HEK293T (cell line): ENCODE measurements at regions not wholly inside any gene's neighbourhood (a gene's known extent, or its start where the extent isn't known, plus 50 kb on each side); places are given as distances from the start of the nearest gene placed in this dataset.

Source experiments
- ELF4 ChIP-seq: fragments of 450-650 bp; IDR thresholded peaks from 2 replicates; pipeline ENCODE4 v1.6.1; 2017; ENCODE audit warnings: antibody characterized with exemption
- SP1 ChIP-seq: fragments of 450-650 bp; IDR thresholded peaks from 2 replicates; pipeline ENCODE4 v1.6.1; 2017
- ZNF384 ChIP-seq: fragments of 450-650 bp; IDR thresholded peaks from 2 replicates; pipeline ENCODE4 v1.6.1; 2016
- TF ChIP-seq, protein P1 (sequence below): fragments of 450-650 bp; IDR thresholded peaks from 2 replicates; pipeline ENCODE4 v1.6.1; 2016

DNA sequence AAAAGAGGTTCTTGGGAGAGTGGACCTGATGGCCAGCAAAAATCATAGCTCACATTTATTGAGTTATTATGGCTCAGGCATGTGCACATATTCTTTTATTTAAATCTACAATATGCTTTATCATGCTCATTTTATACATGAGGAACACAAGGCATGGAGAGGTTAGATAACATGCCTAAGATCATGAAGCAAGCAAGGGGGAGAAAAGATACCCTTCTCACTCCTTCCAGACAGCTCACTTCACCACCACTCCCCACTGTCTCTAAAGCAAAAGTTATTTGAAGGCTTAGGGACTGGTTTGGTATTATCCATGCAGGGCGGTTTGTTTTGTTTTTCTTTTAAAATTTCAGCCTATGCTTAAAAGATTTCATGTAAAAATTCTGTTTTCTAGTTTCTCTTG, 59.0 kb upstream of the PDE8B start:
- TF ChIP-seq ELF4 (no peak), SP1 (no peak), ZNF384 (no peak)
- TF ChIP-seq, protein P1, sequence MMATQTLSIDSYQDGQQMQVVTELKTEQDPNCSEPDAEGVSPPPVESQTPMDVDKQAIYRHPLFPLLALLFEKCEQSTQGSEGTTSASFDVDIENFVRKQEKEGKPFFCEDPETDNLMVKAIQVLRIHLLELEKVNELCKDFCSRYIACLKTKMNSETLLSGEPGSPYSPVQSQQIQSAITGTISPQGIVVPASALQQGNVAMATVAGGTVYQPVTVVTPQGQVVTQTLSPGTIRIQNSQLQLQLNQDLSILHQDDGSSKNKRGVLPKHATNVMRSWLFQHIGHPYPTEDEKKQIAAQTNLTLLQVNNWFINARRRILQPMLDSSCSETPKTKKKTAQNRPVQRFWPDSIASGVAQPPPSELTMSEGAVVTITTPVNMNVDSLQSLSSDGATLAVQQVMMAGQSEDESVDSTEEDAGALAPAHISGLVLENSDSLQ, result no peak
